Neural cell (in vitro differentiated cells): ENCODE measurements at regions not wholly inside any gene's neighbourhood (a gene's known extent, or its start where the extent isn't known, plus 50 kb on each side); places are given as distances from the start of the nearest gene placed in this dataset.

Source experiments
- H2AFZ ChIP-seq: fragments of 200-600, 300-800 bp; sonication (generic), shearing (Covaris generic); 2 replicates; pipeline ENCODE4 v1.6.0; 2014; ENCODE audit warnings: low read depth, mild to moderate bottlenecking, antibody characterized with exemption, low read length, moderate library complexity
- H3F3A ChIP-seq: fragments of 200-600 bp; shearing (Covaris generic); 2 replicates; pipeline ENCODE4 v1.6.1; 2016; ENCODE audit warnings: mild to moderate bottlenecking, moderate library complexity, mixed read lengths, antibody characterized with exemption, low read length; ENCODE audit not compliant: insufficient read depth, poor library complexity, severe bottlenecking
- H3K27ac ChIP-seq: fragments of 200-600, 300-800 bp; sonication (generic), shearing (Covaris generic); 2 replicates; pipeline ENCODE4 v1.5.1; 2014; ENCODE audit warnings: mild to moderate bottlenecking, low read length, moderate library complexity
- H3K27me3 ChIP-seq: fragments of 300-800, 200-600 bp; sonication (generic), shearing (Covaris generic); 2 replicates; pipeline ENCODE4 v1.6.0; 2014; ENCODE audit warnings: mild to moderate bottlenecking, low read depth, low read length, moderate library complexity; ENCODE audit not compliant: insufficient read depth
- H3K36me3 ChIP-seq: fragments of 300-800, 200-600 bp; sonication (generic), shearing (Covaris generic); 2 replicates; pipeline ENCODE4 v1.5.1; 2014; ENCODE audit warnings: mild to moderate bottlenecking, antibody characterized with exemption, low read length, moderate library complexity; ENCODE audit not compliant: insufficient read depth
- H3K4me2 ChIP-seq: fragments of 300-800, 200-600 bp; sonication (generic), shearing (Covaris generic); 2 replicates; pipeline ENCODE4 v1.6.0; 2014; ENCODE audit warnings: mild to moderate bottlenecking, low read length
- H3K4me3 ChIP-seq: fragments of 300-800, 200-600 bp; sonication (generic), shearing (Covaris generic); 2 replicates; pipeline ENCODE4 v1.5.1; 2014; ENCODE audit warnings: mild to moderate bottlenecking, low read length, moderate library complexity
- H3K79me2 ChIP-seq: fragments of 200-600 bp; shearing (Covaris generic); replicated peaks from 2 replicates; pipeline ENCODE4 v1.6.0; 2014; ENCODE audit warnings: mild to moderate bottlenecking, low read length, moderate library complexity; ENCODE audit not compliant: insufficient read depth
- H3K9ac ChIP-seq: fragments of 300-800, 200-600 bp; sonication (generic), shearing (Covaris generic); 2 replicates; pipeline ENCODE4 v1.6.1; 2016; ENCODE audit warnings: mild to moderate bottlenecking, low read length, mixed read lengths
- H3K9me2 ChIP-seq: fragments of 200-600 bp; shearing (Covaris generic); 2 replicates; pipeline ENCODE4 v1.6.1; 2016; ENCODE audit warnings: mild to moderate bottlenecking, low read length, mixed read lengths; ENCODE audit not compliant: insufficient read depth
- H3K9me3 ChIP-seq: fragments of 200-600, 300-800 bp; sonication (generic), shearing (Covaris generic); 2 replicates; pipeline ENCODE4 v1.6.1; 2016; ENCODE audit warnings: mild to moderate bottlenecking, mixed run types, low read length, moderate library complexity, mixed read lengths
- H4K20me1 ChIP-seq: fragments of 200-600 bp; shearing (Covaris generic); 2 replicates; pipeline ENCODE4 v1.6.1; 2016; ENCODE audit warnings: mild to moderate bottlenecking, mixed run types; ENCODE audit not compliant: insufficient read depth
- CTCF ChIP-seq: fragments of 450-650 bp; IDR thresholded peaks from 2 replicates; pipeline ENCODE4 v1.5.1; 2014; ENCODE audit warnings: antibody characterized with exemption, mild to moderate bottlenecking, moderate library complexity; ENCODE audit not compliant: poor library complexity, severe bottlenecking
- EP300 ChIP-seq: fragments of 450-650 bp; conservative IDR thresholded peaks from 2 replicates; pipeline ENCODE4 v1.6.1; 2014; ENCODE audit warnings: antibody characterized with exemption, mild to moderate bottlenecking, moderate library complexity; ENCODE audit not compliant: poor library complexity, severe bottlenecking
- EZH2 ChIP-seq: fragments of 200-600, 300-800 bp; shearing (Covaris generic), sonication (generic); IDR thresholded peaks from 2 replicates; pipeline ENCODE4 v1.6.1; 2014; ENCODE audit warnings: antibody characterized with exemption, low read length, borderline replicate concordance, mild to moderate bottlenecking; ENCODE audit not compliant: insufficient read depth, poor library complexity, severe bottlenecking
- MXI1 ChIP-seq: fragments of 450-650 bp; conservative IDR thresholded peaks from 2 replicates; pipeline ENCODE4 v1.6.1; 2014; ENCODE audit warnings: antibody characterized with exemption, mild to moderate bottlenecking; ENCODE audit not compliant: poor library complexity, severe bottlenecking
- POLR2AphosphoS5 ChIP-seq: IDR thresholded peaks from 2 replicates; pipeline ENCODE4 v1.6.1; 2012
- RAD21 ChIP-seq: fragments of 450-650 bp; conservative IDR thresholded peaks from 2 replicates; pipeline ENCODE4 v1.6.1; 2014; ENCODE audit warnings: antibody characterized with exemption, mild to moderate bottlenecking, moderate library complexity
- REST ChIP-seq: IDR thresholded peaks from 2 replicates; pipeline ENCODE4 v1.6.1; 2012; ENCODE audit warnings: borderline replicate concordance
- SMC3 ChIP-seq: fragments of 450-650 bp; conservative IDR thresholded peaks from 2 replicates; pipeline ENCODE4 v1.6.1; 2014; ENCODE audit warnings: antibody characterized with exemption, mild to moderate bottlenecking, moderate library complexity; ENCODE audit not compliant: poor library complexity
- TAF1 ChIP-seq: IDR thresholded peaks from 2 replicates; pipeline ENCODE4 v1.6.1; 2012; ENCODE audit warnings: low read depth

GRCh38 chr2:66340521-66340920 lies 94.4 kb upstream of the MEIS1 start:
- Histone ChIP-seq H3K36me3 (no peaks in the 10 kb centered on the region), H3F3A (no peaks in the 10 kb centered on the region), H3K9me2 (no peaks in the 10 kb centered on the region), H2AFZ (no peak overlapping the region), H3K9me3 (no peaks in the 10 kb centered on the region), H4K20me1 (no peaks in the 10 kb centered on the region), H3K79me2 (no peaks in the 10 kb centered on the region), H3K4me2 (no peak overlapping the region), H3K4me3 (no peak overlapping the region), H3K27ac (no peak overlapping the region), H3K9ac (no peak overlapping the region), H3K27me3 (no peaks in the 10 kb centered on the region)
- no peak for TF ChIP-seq REST
- no peak for TF ChIP-seq TAF1
- TF ChIP-seq RAD21, result no peak
- TF ChIP-seq MXI1, result no peak
- TF ChIP-seq CTCF, result no peak
- TF ChIP-seq POLR2AphosphoS5, result no peak
- no peak for TF ChIP-seq EP300
- TF ChIP-seq EZH2, result no peak
- no peak for TF ChIP-seq SMC3

GRCh38 chr2:66334237-66335029 lies 100.5 kb upstream of the MEIS1 start:
- Histone ChIP-seq H3K9me3 (no peaks in the 10 kb centered on the region), H3K4me3 (no peak overlapping the region), H3K36me3 (no peaks in the 10 kb centered on the region), H3K9me2 (no peaks in the 10 kb centered on the region), H3K4me2 (no peak overlapping the region), H2AFZ (no peak overlapping the region), H4K20me1 (no peaks in the 10 kb centered on the region), H3K27me3 (no peaks in the 10 kb centered on the region), H3F3A (no peaks in the 10 kb centered on the region), H3K27ac (no peak overlapping the region), H3K79me2 (no peaks in the 10 kb centered on the region), H3K9ac (no peak overlapping the region)
- TF ChIP-seq EP300, result no peak
- TF ChIP-seq POLR2AphosphoS5, result no peak
- no peak for TF ChIP-seq CTCF
